CD14-positive monocyte (primary cell): ENCODE measurements at regions not wholly inside any gene's neighbourhood (a gene's known extent, or its start where the extent isn't known, plus 50 kb on each side); places are given as distances from the start of the nearest gene placed in this dataset.

Experiments
- DNase-seq, 3 donors: peaks; one replicate each; pipeline ENCODE4 v3.0.0-alpha.2; 2011 to 2022
- H2AFZ ChIP-seq: 2 replicates; pipeline ENCODE4 v1.6.0; 2012; ENCODE audit warnings: mild to moderate bottlenecking, low read depth, low read length, inconsistent platforms; ENCODE audit not compliant: insufficient read depth, poor library complexity, severe bottlenecking
- H3K27ac ChIP-seq, 2 donors: 1 replicate in 1 of 2; 2 replicates in 1 of 2; pipeline ENCODE4 v1.5.1; 2012 to 2013; ENCODE audit warnings: low read length in 2 of 2, control low read depth in 1 of 2, inconsistent platforms in 1 of 2, low read depth in 1 of 2, mild to moderate bottlenecking in 1 of 2
- H3K27me3 ChIP-seq, 2 donors: one replicate each; pipeline versions ENCODE4 v1.6.0 to v1.6.1; 2011 to 2013; ENCODE audit warnings: low read length in 2 of 2; ENCODE audit not compliant: control insufficient read depth in 2 of 2, insufficient read depth in 2 of 2
- H3K36me3 ChIP-seq, 2 donors: replicated peaks in 1 of 2; 1 replicate in 1 of 2; 2 replicates in 1 of 2; pipeline versions ENCODE4 v1.5.1 to v1.6.1; 2012 to 2013; ENCODE audit warnings: low read length in 2 of 2, control low read depth in 1 of 2, inconsistent platforms in 1 of 2, mild to moderate bottlenecking in 1 of 2; ENCODE audit not compliant: insufficient read depth in 2 of 2, control insufficient read depth in 1 of 2
- H3K4me1 ChIP-seq, 2 donors: 1 replicate in 1 of 2; 2 replicates in 1 of 2; pipeline versions ENCODE4 v1.5.1 to v1.6.1; 2012 to 2013; ENCODE audit warnings: low read length in 2 of 2, control low read depth in 1 of 2, inconsistent platforms in 1 of 2, mild to moderate bottlenecking in 1 of 2, moderate library complexity in 1 of 2; ENCODE audit not compliant: insufficient read depth in 2 of 2, control insufficient read depth in 1 of 2
- H3K4me2 ChIP-seq: replicated peaks from 2 replicates; pipeline ENCODE3; 2012; ENCODE audit warnings: low read length, moderate library complexity, mild to moderate bottlenecking; ENCODE audit not compliant: poor library complexity, severe bottlenecking; ENCODE audit errors: extremely low read depth
- H3K4me3 ChIP-seq, 3 experiments: fragments of 200-600 bp in 1 of 3; sonication (generic) in 1 of 3; replicated peaks in 1 of 3; 1 replicate in 2 of 3; 2 replicates in 1 of 3; pipeline ENCODE4 v1.5.1; 2011 to 2013; ENCODE audit warnings: low read length in 3 of 3, mild to moderate bottlenecking in 3 of 3, control low read depth in 2 of 3, low read depth in 2 of 3, inconsistent platforms in 1 of 3, moderate library complexity in 1 of 3
- H3K79me2 ChIP-seq: 2 replicates; pipeline ENCODE4 v1.6.0; 2012; ENCODE audit warnings: mild to moderate bottlenecking, control low read depth, inconsistent platforms, low read length, moderate library complexity; ENCODE audit not compliant: insufficient read depth
- H3K9ac ChIP-seq: 2 replicates; pipeline ENCODE4 v1.6.0; 2017; ENCODE audit warnings: low read length, mild to moderate bottlenecking; ENCODE audit not compliant: insufficient read depth, poor library complexity, severe bottlenecking
- H3K9me3 ChIP-seq, 2 donors: replicated peaks in 1 of 2; 1 replicate in 1 of 2; 2 replicates in 1 of 2; pipeline versions ENCODE4 v1.5.1 to v1.6.1; 2012 to 2013; ENCODE audit warnings: low read length in 2 of 2, control low read depth in 1 of 2; ENCODE audit not compliant: control insufficient read depth in 1 of 2, insufficient read depth in 1 of 2
- H4K20me1 ChIP-seq: 2 replicates; pipeline ENCODE4 v1.6.0; 2012; ENCODE audit warnings: mild to moderate bottlenecking, low read length, control low read depth, moderate library complexity; ENCODE audit not compliant: insufficient read depth
- H3K27ac Mint-ChIP-seq, 7 donors: one replicate each; pipeline ENCODE4 v1.8.0; 2020; ENCODE audit warnings: mild to moderate bottlenecking in 7 of 7, mixed read lengths in 7 of 7, moderate library complexity in 6 of 7, inconsistent platforms in 2 of 7
- H3K27me3 Mint-ChIP-seq, 3 donors: one replicate each; pipeline ENCODE4 v1.8.0; 2021 to 2022; ENCODE audit warnings: low read depth in 3 of 3, mild to moderate bottlenecking in 3 of 3, mixed read lengths in 3 of 3, moderate library complexity in 3 of 3, inconsistent platforms in 1 of 3
- H3K36me3 Mint-ChIP-seq, 2 donors: one replicate each; pipeline ENCODE4 v1.8.0; 2020; ENCODE audit warnings: mixed read lengths in 2 of 2, inconsistent platforms in 1 of 2, mild to moderate bottlenecking in 1 of 2
- H3K4me1 Mint-ChIP-seq: one replicate; pipeline ENCODE4 v1.8.0; 2020; ENCODE audit warnings: mild to moderate bottlenecking, mixed read lengths
- H3K4me3 Mint-ChIP-seq, 2 donors: one replicate each; pipeline ENCODE4 v1.8.0; 2020; ENCODE audit warnings: mild to moderate bottlenecking in 2 of 2, mixed read lengths in 2 of 2, moderate library complexity in 1 of 2
- H3K9me3 Mint-ChIP-seq, 7 donors: one replicate each; pipeline ENCODE4 v1.8.0; 2020 to 2022; ENCODE audit warnings: mixed read lengths in 7 of 7, mild to moderate bottlenecking in 6 of 7, moderate library complexity in 6 of 7, inconsistent platforms in 2 of 7
- CTCF ChIP-seq: fragments of 200-600 bp; IDR thresholded peaks from one replicate; pipeline ENCODE4 v1.8.0; 2022; ENCODE audit warnings: antibody characterized with exemption, mild to moderate bottlenecking
- WGBS: methylation state at CpG from one replicate; pipeline ENCODE4 v1.1.5; 2013; ENCODE audit warnings: missing lambda C conversion rate; ENCODE audit not compliant: insufficient coverage; 5-methylcytosine and 5-hydroxymethylcytosine counted together
- intact Hi-C, 2 donors: fragments of 100-400 bp; cut with micrococcal nuclease; formaldehyde crosslinking; loops; one replicate each; pipeline versions ENCODE4 v1.15.0 to v1.15.1; 2023

GRCh38 chr15:85875756-85876155 is 81.0 kb upstream of the KLHL25 start:
- no peak overlapping the region for H3K4me3 ChIP-seq
- Mint-ChIP-seq H3K9me3 (no peaks in the 10 kb centered on the region), H3K4me1 (no peaks in the 10 kb centered on the region), H3K36me3 (no peaks in the 10 kb centered on the region), H3K27me3 (peaks cover 9 to 22% (median 16%) of the 10 kb centered on the region in 3 donors), H3K27ac (no peak overlapping the region), H3K4me3 (no peak overlapping the region)
- no peaks in the 10 kb centered on the region for H3K79me2 ChIP-seq
- no peak overlapping the region for H3K27ac ChIP-seq
- no peak for TF ChIP-seq CTCF
- H3K4me1 ChIP-seq: no peaks in the 10 kb centered on the region
- no peaks in the 10 kb centered on the region for H4K20me1 ChIP-seq
- peaks cover 3 to 5% of the 10 kb centered on the region in 2 donors for H3K27me3 ChIP-seq
- H3K4me2 ChIP-seq: no peak overlapping the region
- H2AFZ ChIP-seq: no peak overlapping the region
- no peak for DNase-seq
- no peaks in the 10 kb centered on the region for H3K36me3 ChIP-seq
- no peaks in the 10 kb centered on the region for H3K9me3 ChIP-seq
- no peak overlapping the region for H3K9ac ChIP-seq
- no CpG with 5 or more reads among the region's 2 CpGs for WGBS
- intact Hi-C loops: no loop called here

GRCh38 chr15:85878828-85879225 is 84.1 kb upstream of the KLHL25 start:
- no peak overlapping the region for H3K4me3 Mint-ChIP-seq
- no peaks in the 10 kb centered on the region for H3K4me1 Mint-ChIP-seq
- no peak overlapping the region for H3K9ac ChIP-seq
- no peak overlapping the region for H3K4me2 ChIP-seq
- DNase-seq: no peak
- H3K9me3 Mint-ChIP-seq: peaks cover 0 to 2% (median 0%) of the 10 kb centered on the region in 7 donors
- no peak overlapping the region for H3K27ac Mint-ChIP-seq
- H3K9me3 ChIP-seq: no peaks in the 10 kb centered on the region
- no peaks in the 10 kb centered on the region for H3K4me1 ChIP-seq
- WGBS: 0% methylated on average over 1 of the region's 3 CpGs
- peaks cover 3 to 5% of the 10 kb centered on the region in 2 donors for H3K27me3 ChIP-seq
- no peak overlapping the region for H3K27ac ChIP-seq
- TF ChIP-seq CTCF: no peak
- no peak overlapping the region for H3K4me3 ChIP-seq
- H2AFZ ChIP-seq: no peak overlapping the region
- intact Hi-C loops: no loop called here
- H3K36me3 Mint-ChIP-seq: no peaks in the 10 kb centered on the region
- H3K27me3 Mint-ChIP-seq: peaks cover 9 to 24% (median 12%) of the 10 kb centered on the region in 3 donors
- no peaks in the 10 kb centered on the region for H3K36me3 ChIP-seq
- no peaks in the 10 kb centered on the region for H3K79me2 ChIP-seq
- no peaks in the 10 kb centered on the region for H4K20me1 ChIP-seq
